ENCODE measurements at regions not wholly inside any gene's neighbourhood (a gene's known extent, or its start where the extent isn't known, plus 50 kb on each side); places are given as distances from the start of the nearest gene placed in this dataset.

- no peak for ATAC-seq (ENCODE audit: insufficient read depth, low FRiP score)
- peaks cover 0 to 7% (median 0%) of the 10 kb centered on the region in 4 donors for H3K9me3 ChIP-seq (ENCODE audit: control insufficient read depth in 4 of 4, insufficient read depth in 3 of 4, low read length in 3 of 4)
- WGBS, 2 donors: 66 to 77% methylated on average over 18 of the region's 18 CpGs
- H3K9ac ChIP-seq (ENCODE audit: insufficient read depth in 1 of 2, low read length in 2 of 2): no peak overlapping the region
- H3K27me3 ChIP-seq (ENCODE audit: control insufficient read depth in 3 of 3, insufficient read depth in 3 of 3, low read length in 2 of 3): peaks cover 0 to 2% (median 0%) of the 10 kb centered on the region in 3 donors
- DNase-seq: peak in 1 of 3 donors; percentile 8
- no peak overlapping the region for H3K4me3 ChIP-seq
- TF ChIP-seq, protein P1, sequence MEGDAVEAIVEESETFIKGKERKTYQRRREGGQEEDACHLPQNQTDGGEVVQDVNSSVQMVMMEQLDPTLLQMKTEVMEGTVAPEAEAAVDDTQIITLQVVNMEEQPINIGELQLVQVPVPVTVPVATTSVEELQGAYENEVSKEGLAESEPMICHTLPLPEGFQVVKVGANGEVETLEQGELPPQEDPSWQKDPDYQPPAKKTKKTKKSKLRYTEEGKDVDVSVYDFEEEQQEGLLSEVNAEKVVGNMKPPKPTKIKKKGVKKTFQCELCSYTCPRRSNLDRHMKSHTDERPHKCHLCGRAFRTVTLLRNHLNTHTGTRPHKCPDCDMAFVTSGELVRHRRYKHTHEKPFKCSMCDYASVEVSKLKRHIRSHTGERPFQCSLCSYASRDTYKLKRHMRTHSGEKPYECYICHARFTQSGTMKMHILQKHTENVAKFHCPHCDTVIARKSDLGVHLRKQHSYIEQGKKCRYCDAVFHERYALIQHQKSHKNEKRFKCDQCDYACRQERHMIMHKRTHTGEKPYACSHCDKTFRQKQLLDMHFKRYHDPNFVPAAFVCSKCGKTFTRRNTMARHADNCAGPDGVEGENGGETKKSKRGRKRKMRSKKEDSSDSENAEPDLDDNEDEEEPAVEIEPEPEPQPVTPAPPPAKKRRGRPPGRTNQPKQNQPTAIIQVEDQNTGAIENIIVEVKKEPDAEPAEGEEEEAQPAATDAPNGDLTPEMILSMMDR (IDR thresholded peaks at IDR 0.05; ENCODE audit: control extremely low read depth, extremely low read depth): no peak
- no peaks in the 10 kb centered on the region for H3K4me1 ChIP-seq (ENCODE audit: control insufficient read depth in 5 of 5, insufficient read depth in 5 of 5, low read length in 5 of 5)
- no peak overlapping the region for H3K27ac ChIP-seq (ENCODE audit: low read depth in 1 of 2, low read length in 1 of 2)
- H3K36me3 ChIP-seq (ENCODE audit: control insufficient read depth in 4 of 4, insufficient read depth in 4 of 4, low read length in 4 of 4): no peaks in the 10 kb centered on the region
Observed at GRCh38 chr1:29964718-29965533, 728.6 kb downstream of the PTPRU start.

GRCh38 chr1:29963946-29964345, 727.6 kb downstream of the PTPRU start:
- no peak for DNase-seq
- H3K27me3 ChIP-seq (ENCODE audit: control insufficient read depth in 3 of 3, insufficient read depth in 3 of 3, low read length in 2 of 3): peaks cover 0 to 2% (median 0%) of the 10 kb centered on the region in 3 donors
- no peaks in the 10 kb centered on the region for H3K4me1 ChIP-seq (ENCODE audit: control insufficient read depth in 5 of 5, insufficient read depth in 5 of 5, low read length in 5 of 5)
- no peaks in the 10 kb centered on the region for H3K36me3 ChIP-seq (ENCODE audit: control insufficient read depth in 4 of 4, insufficient read depth in 4 of 4, low read length in 4 of 4)
- WGBS, 2 donors: 70 to 79% methylated on average over 7 of the region's 7 CpGs
- TF ChIP-seq, protein P1 (IDR thresholded peaks at IDR 0.05; ENCODE audit: control extremely low read depth, extremely low read depth): no peak
- no peak for ATAC-seq (ENCODE audit: insufficient read depth, low FRiP score)
- H3K4me3 ChIP-seq: no peak overlapping the region
- no peak overlapping the region for H3K9ac ChIP-seq (ENCODE audit: insufficient read depth in 1 of 2, low read length in 2 of 2)
- no peak overlapping the region for H3K27ac ChIP-seq (ENCODE audit: low read depth in 1 of 2, low read length in 1 of 2)
- H3K9me3 ChIP-seq (ENCODE audit: control insufficient read depth in 4 of 4, insufficient read depth in 3 of 4, low read length in 3 of 4): no peaks in the 10 kb centered on the region

- no peak overlapping the region for H3K27ac ChIP-seq (ENCODE audit: low read depth in 1 of 2, low read length in 1 of 2)
- no peak overlapping the region for H3K9ac ChIP-seq (ENCODE audit: insufficient read depth in 1 of 2, low read length in 2 of 2)
- DNase-seq: no peak
- H3K4me1 ChIP-seq (ENCODE audit: control insufficient read depth in 5 of 5, insufficient read depth in 5 of 5, low read length in 5 of 5): no peaks in the 10 kb centered on the region
- TF ChIP-seq, protein P1 (IDR thresholded peaks at IDR 0.05; ENCODE audit: control extremely low read depth, extremely low read depth): no peak
- ATAC-seq (ENCODE audit: insufficient read depth, low FRiP score): no peak
- no peak overlapping the region for H3K4me3 ChIP-seq
- H3K27me3 ChIP-seq (ENCODE audit: control insufficient read depth in 3 of 3, insufficient read depth in 3 of 3, low read length in 2 of 3): peaks cover 0 to 2% (median 0%) of the 10 kb centered on the region in 3 donors
- no peaks in the 10 kb centered on the region for H3K36me3 ChIP-seq (ENCODE audit: control insufficient read depth in 4 of 4, insufficient read depth in 4 of 4, low read length in 4 of 4)
- no peaks in the 10 kb centered on the region for H3K9me3 ChIP-seq (ENCODE audit: control insufficient read depth in 4 of 4, insufficient read depth in 3 of 4, low read length in 3 of 4)
- 67 to 77% methylated on average over 3 of the region's 3 CpGs for WGBS, 2 donors
Observed at GRCh38 chr1:29962831-29963247, 726.5 kb downstream of the PTPRU start.
